ENCODE measurements at regions not wholly inside any gene's neighbourhood (a gene's known extent, or its start where the extent isn't known, plus 50 kb on each side); places are given as distances from the start of the nearest gene placed in this dataset.

DNA sequence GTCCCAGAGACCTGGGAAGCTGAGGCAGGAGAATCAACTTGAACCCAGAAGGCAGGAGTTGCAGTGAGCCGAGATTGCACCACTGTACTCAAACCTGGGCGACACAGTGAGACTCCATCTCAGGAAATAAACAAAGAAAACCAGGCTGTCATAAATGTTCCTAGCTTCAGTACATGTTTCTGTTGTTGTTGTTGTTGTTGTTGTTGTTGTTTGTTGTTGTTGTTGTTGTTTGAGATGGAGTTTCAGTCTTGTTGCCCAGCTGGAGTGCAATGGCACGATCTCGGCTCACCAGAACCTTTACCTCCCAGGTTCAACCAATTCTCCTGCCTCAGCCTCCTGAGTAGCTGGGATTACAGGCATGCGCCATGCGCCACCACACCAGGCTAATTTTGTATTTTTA lies 452.5 kb downstream of the HS3ST3B1 start:
- no peaks in the 10 kb centered on the region for H3K4me1 ChIP-seq (ENCODE audit: control insufficient read depth in 1 of 2, insufficient read depth in 2 of 2, low read length in 2 of 2)
- TF ChIP-seq SRF (IDR thresholded peaks at IDR 0.05; ENCODE audit: low read depth), result no peak
- no peak for TF ChIP-seq JUND (IDR thresholded peaks at IDR 0.05)
- no peak for TF ChIP-seq CBX3 (IDR thresholded peaks at IDR 0.05; ENCODE audit: low read depth)
- TF ChIP-seq EZH2 (IDR thresholded peaks at IDR 0.05), result no peak
- DNase-seq (ENCODE audit: low read depth, low spot score) (no peak), ATAC-seq (no peak)
- H4K20me1 ChIP-seq (ENCODE audit: insufficient read depth), result no peaks in the 10 kb centered on the region
- intact Hi-C loops (cut with micrococcal nuclease), result no loop called here
- H2AFZ ChIP-seq (ENCODE audit: low read depth, low read length, poor library complexity, severe bottlenecking), result no peak overlapping the region
- BruUV-seq (replicated peaks), result no TSS peak
- H3K36me3 ChIP-seq (ENCODE audit: control insufficient read depth in 1 of 2, insufficient read depth in 2 of 2, low read length in 2 of 2), result no peaks in the 10 kb centered on the region
- no peaks in the 10 kb centered on the region for H3K79me2 ChIP-seq (ENCODE audit: insufficient read depth, low read length)
- H3K27ac ChIP-seq (ENCODE audit: low read depth, low read length), result no peak overlapping the region
- H3K9me2 ChIP-seq (ENCODE audit: insufficient read depth), result no peaks in the 10 kb centered on the region
- H3K4me3 ChIP-seq (replicated peaks in 1 of 2; ENCODE audit: low read depth in 1 of 2, low read length in 2 of 2), result no peak overlapping the region
- RAD21 ChIA-PET (ENCODE audit: low non-redundant PET in 1 of 2, low total read pairs in 2 of 2, uncharacterized antibody in 2 of 2, unreplicated experiment in 2 of 2), result no interaction called here
- H3K4me2 ChIP-seq (ENCODE audit: low read length), result no peak overlapping the region
- CTCF ChIA-PET, result no interaction called here
- no peaks in the 10 kb centered on the region for H3K27me3 ChIP-seq (ENCODE audit: insufficient read depth, low read length)
- H3K9me3 ChIP-seq (ENCODE audit: control insufficient read depth in 1 of 2, insufficient read depth in 1 of 2, low read depth in 1 of 2, low read length in 2 of 2), result peaks cover 0 to 9% of the 10 kb centered on the region in 2 experiments; a peak in 1 of 4 replicates
- POLR2A ChIA-PET, result no interaction called here
- no peak overlapping the region for H3K9ac ChIP-seq (ENCODE audit: low read length)

DNA sequence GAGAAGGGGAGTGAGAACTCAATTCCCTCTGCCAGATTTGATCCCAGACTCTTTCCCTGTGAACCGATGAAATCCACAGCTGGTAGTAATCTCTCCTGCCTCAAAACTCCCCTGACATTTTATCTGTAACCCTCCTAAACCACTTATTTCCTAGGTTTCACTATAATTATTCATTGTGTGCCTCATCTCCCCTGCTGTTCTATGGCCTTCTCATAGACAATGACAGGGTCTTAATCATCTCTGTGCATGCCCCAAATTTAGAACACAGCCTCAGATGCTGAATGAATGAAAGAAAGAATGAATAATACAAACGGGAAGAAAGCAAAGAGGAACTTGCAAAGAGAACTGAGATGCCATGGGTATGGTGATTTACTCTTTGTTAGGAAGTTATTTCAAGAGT lies 451.1 kb downstream of the HS3ST3B1 start:
- Histone ChIP-seq H3K4me3 (replicated peaks in 1 of 2; ENCODE audit: low read depth in 1 of 2, low read length in 2 of 2) (no peak overlapping the region), H3K36me3 (ENCODE audit: control insufficient read depth in 1 of 2, insufficient read depth in 2 of 2, low read length in 2 of 2) (no peaks in the 10 kb centered on the region), H3K9ac (ENCODE audit: low read length) (no peak overlapping the region), H4K20me1 (ENCODE audit: insufficient read depth) (no peaks in the 10 kb centered on the region), H3K9me3 (ENCODE audit: control insufficient read depth in 1 of 2, insufficient read depth in 1 of 2, low read depth in 1 of 2, low read length in 2 of 2) (peaks cover 0 to 9% of the 10 kb centered on the region in 2 experiments; a peak in 1 of 4 replicates), H3K4me2 (ENCODE audit: low read length) (no peak overlapping the region), H3K27me3 (ENCODE audit: insufficient read depth, low read length) (no peaks in the 10 kb centered on the region), H3K27ac (ENCODE audit: low read depth, low read length) (no peak overlapping the region), H3K4me1 (ENCODE audit: control insufficient read depth in 1 of 2, insufficient read depth in 2 of 2, low read length in 2 of 2) (no peaks in the 10 kb centered on the region), H3K79me2 (ENCODE audit: insufficient read depth, low read length) (no peaks in the 10 kb centered on the region), H3K9me2 (ENCODE audit: insufficient read depth) (no peaks in the 10 kb centered on the region), H2AFZ (ENCODE audit: low read depth, low read length, poor library complexity, severe bottlenecking) (no peak overlapping the region)
- ChIA-PET RAD21 (ENCODE audit: low non-redundant PET in 1 of 2, low total read pairs in 2 of 2, uncharacterized antibody in 2 of 2, unreplicated experiment in 2 of 2) (no interaction called here), POLR2A (no interaction called here), CTCF (no interaction called here)
- TF ChIP-seq REST (IDR thresholded peaks at IDR 0.05; ENCODE audit: low read depth) (no peak), RAD21 (IDR thresholded peaks at IDR 0.05; ENCODE audit: low read depth) (no peak), SP1 (IDR thresholded peaks at IDR 0.05; ENCODE audit: low read depth) (no peak), JUND (IDR thresholded peaks at IDR 0.05) (no peak), SRF (IDR thresholded peaks at IDR 0.05; ENCODE audit: low read depth) (no peak), POLR2A (IDR thresholded peaks at IDR 0.05; ENCODE audit: borderline replicate concordance, extremely low read depth, insufficient read depth, insufficient read length) (no peak), ZNF274 (IDR thresholded peaks at IDR 0.05; ENCODE audit: low read depth, low read length) (no peak), CBX3 (IDR thresholded peaks at IDR 0.05; ENCODE audit: low read depth) (no peak), TCF7L2 (IDR thresholded peaks at IDR 0.05; ENCODE audit: borderline replicate concordance, extremely low read depth, insufficient read depth, insufficient read length) (no peak), CEBPB (IDR thresholded peaks at IDR 0.05; ENCODE audit: low read depth) (no peak), EGR1 (IDR thresholded peaks at IDR 0.05; ENCODE audit: low read depth) (no peak)
- DNase-seq (ENCODE audit: low read depth, low spot score) (no peak), ATAC-seq (no peak)
- intact Hi-C loops (cut with micrococcal nuclease), result no loop called here
- BruUV-seq (replicated peaks), result no TSS peak
